GM23248 (cell line): ENCODE measurements at regions not wholly inside any gene's neighbourhood (a gene's known extent, or its start where the extent isn't known, plus 50 kb on each side); places are given as distances from the start of the nearest gene placed in this dataset.

Source experiments
- DNase-seq: peaks from one replicate; pipeline ENCODE4 v3.0.0-alpha.2; 2015
- H2AFZ ChIP-seq: fragments of 200-600 bp; sonication (generic); 2 replicates; pipeline ENCODE4 v1.6.1; 2016; ENCODE audit warnings: antibody characterized with exemption
- H3F3A ChIP-seq: fragments of 200-600 bp; sonication (generic); 2 replicates; pipeline ENCODE4 v1.6.1; 2016; ENCODE audit warnings: mild to moderate bottlenecking, antibody characterized with exemption, mixed run types; ENCODE audit not compliant: insufficient read depth
- H3K27ac ChIP-seq: fragments of 200-600 bp; sonication (generic); 2 replicates; pipeline ENCODE4 v1.5.1; 2016; ENCODE audit warnings: mild to moderate bottlenecking
- H3K27me3 ChIP-seq: fragments of 200-600 bp; sonication (generic); replicated peaks from 2 replicates; pipeline ENCODE4 v1.6.1; 2016; ENCODE audit warnings: mild to moderate bottlenecking; ENCODE audit not compliant: insufficient read depth
- H3K36me3 ChIP-seq: fragments of 200-600 bp; sonication (generic); 2 replicates; pipeline ENCODE4 v1.6.1; 2016; ENCODE audit warnings: low read depth, mild to moderate bottlenecking
- H3K4me1 ChIP-seq: fragments of 200-600 bp; sonication (generic); 2 replicates; pipeline ENCODE4 v1.6.1; 2016; ENCODE audit warnings: mild to moderate bottlenecking; ENCODE audit not compliant: insufficient read depth
- H3K4me2 ChIP-seq: fragments of 200-600 bp; sonication (generic); one replicate; pipeline ENCODE4 v1.6.1; 2016; ENCODE audit warnings: mild to moderate bottlenecking; ENCODE audit not compliant: unreplicated experiment
- H3K4me3 ChIP-seq: fragments of 200-600 bp; sonication (generic); 2 replicates; pipeline ENCODE4 v1.5.1; 2016; ENCODE audit warnings: mild to moderate bottlenecking
- H3K79me2 ChIP-seq: fragments of 200-600 bp; sonication (generic); 2 replicates; pipeline ENCODE4 v1.6.1; 2016; ENCODE audit warnings: mild to moderate bottlenecking; ENCODE audit not compliant: insufficient read depth
- H3K9ac ChIP-seq: fragments of 200-600 bp; sonication (generic); 2 replicates; pipeline ENCODE4 v1.6.1; 2016; ENCODE audit warnings: mild to moderate bottlenecking
- H3K9me2 ChIP-seq: fragments of 200-600 bp; sonication (generic); 2 replicates; pipeline ENCODE4 v1.6.1; 2016; ENCODE audit warnings: mixed run types, mild to moderate bottlenecking, moderate library complexity; ENCODE audit not compliant: insufficient read depth
- H3K9me3 ChIP-seq: fragments of 200-600 bp; sonication (generic); one replicate; pipeline ENCODE4 v1.6.1; 2017; ENCODE audit warnings: low read depth
- H4K20me1 ChIP-seq: fragments of 200-600 bp; sonication (generic); 2 replicates; pipeline ENCODE4 v1.6.0; 2016; ENCODE audit not compliant: insufficient read depth
- EZH2 ChIP-seq: fragments of 200-600 bp; sonication (generic); IDR thresholded peaks from 2 replicates; pipeline ENCODE4 v1.6.1; 2018; ENCODE audit warnings: antibody characterized with exemption, mild to moderate bottlenecking; ENCODE audit not compliant: insufficient read depth, poor library complexity, severe bottlenecking
- EZH2phosphoT487 ChIP-seq: fragments of 200-600 bp; sonication (generic); IDR thresholded peaks from 2 replicates; pipeline ENCODE4 v1.6.1; 2018; ENCODE audit warnings: antibody characterized with exemption, moderate library complexity, mild to moderate bottlenecking, low read depth; ENCODE audit not compliant: insufficient read depth
- WGBS, 2 experiments: methylation state at CpG; one replicate each; pipeline ENCODE4 v1.1.6; 2015 to 2017; ENCODE audit warnings: low lambda C conversion rate in 2 of 2, low coverage in 1 of 2; ENCODE audit errors: missing lambda C conversion rate in 2 of 2; 5-methylcytosine and 5-hydroxymethylcytosine counted together
- in situ Hi-C: fragments of 300-500 bp; cut with MboI; formaldehyde crosslinking; loops from 2 replicates; pipeline ENCODE4 v1.15.0; 2020

GRCh38 chr5:17431272-17432050, 66.6 kb upstream of the TAF11L2 start:
- no peaks in the 10 kb centered on the region for H3K36me3 ChIP-seq
- H3K9ac ChIP-seq, result no peak overlapping the region
- H3K4me1 ChIP-seq, result peaks cover 3% of the 10 kb centered on the region; the same call in 1 of the 2 replicates
- in situ Hi-C loops, result no loop called here
- TF ChIP-seq EZH2phosphoT487, result no peak
- TF ChIP-seq EZH2, result no peak
- H3K79me2 ChIP-seq, result no peaks in the 10 kb centered on the region
- H2AFZ ChIP-seq, result no peak overlapping the region
- H3K27ac ChIP-seq, result no peak overlapping the region
- no peak overlapping the region for H3K4me2 ChIP-seq
- 0 out of 2 replicates have a peak, but pooled peaks cover 5% of the 10 kb centered on the region for H3F3A ChIP-seq
- WGBS, 2 experiments, result 82 to 89% methylated on average over 5 to 8 of the region's 8 CpGs
- H3K9me2 ChIP-seq, result no peaks in the 10 kb centered on the region
- no peak overlapping the region for H3K4me3 ChIP-seq
- DNase-seq, result no peak
- no peaks in the 10 kb centered on the region for H4K20me1 ChIP-seq
- H3K27me3 ChIP-seq, result 0 out of 2 replicates have a peak, but pooled peaks cover 3% of the 10 kb centered on the region
- H3K9me3 ChIP-seq, result no peaks in the 10 kb centered on the region

DNA sequence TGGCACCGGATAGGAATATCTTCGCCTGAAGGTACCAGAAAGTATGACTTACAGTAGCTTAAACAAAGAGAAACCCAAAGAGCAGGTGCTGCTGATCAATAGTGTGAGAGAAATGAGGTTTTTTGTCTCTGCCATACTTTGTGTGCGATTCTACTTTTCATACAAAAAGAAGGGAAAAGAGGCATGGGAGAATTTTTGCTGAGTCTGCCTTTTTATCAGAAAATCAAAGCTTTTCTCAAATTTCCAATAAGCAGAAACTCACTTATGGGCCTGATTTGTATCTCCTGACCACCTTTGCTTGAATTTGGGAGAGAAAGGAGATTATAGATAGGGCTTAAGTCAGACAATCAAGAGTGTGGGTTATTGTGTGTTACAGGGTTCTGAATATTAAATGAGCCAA, 65.5 kb upstream of the TAF11L2 start:
- TF ChIP-seq EZH2phosphoT487 (no peak), EZH2 (no peak)
- in situ Hi-C loops, result no loop called here
- Histone ChIP-seq H3K9me2 (no peaks in the 10 kb centered on the region), H3K4me2 (no peak overlapping the region), H2AFZ (no peak overlapping the region), H3F3A (0 out of 2 replicates have a peak, but pooled peaks cover 10% of the 10 kb centered on the region), H3K36me3 (no peaks in the 10 kb centered on the region), H4K20me1 (no peaks in the 10 kb centered on the region), H3K9me3 (no peaks in the 10 kb centered on the region), H3K79me2 (no peaks in the 10 kb centered on the region), H3K4me1 (peaks cover 11% of the 10 kb centered on the region; the same call in 1 of the 2 replicates), H3K27me3 (no peaks in the 10 kb centered on the region), H3K27ac (no peak overlapping the region), H3K4me3 (no peak overlapping the region), H3K9ac (no peak overlapping the region)
- 91 to 93% methylated on average over 3 of the region's 3 CpGs for WGBS, 2 experiments
- DNase-seq, result no peak

DNA sequence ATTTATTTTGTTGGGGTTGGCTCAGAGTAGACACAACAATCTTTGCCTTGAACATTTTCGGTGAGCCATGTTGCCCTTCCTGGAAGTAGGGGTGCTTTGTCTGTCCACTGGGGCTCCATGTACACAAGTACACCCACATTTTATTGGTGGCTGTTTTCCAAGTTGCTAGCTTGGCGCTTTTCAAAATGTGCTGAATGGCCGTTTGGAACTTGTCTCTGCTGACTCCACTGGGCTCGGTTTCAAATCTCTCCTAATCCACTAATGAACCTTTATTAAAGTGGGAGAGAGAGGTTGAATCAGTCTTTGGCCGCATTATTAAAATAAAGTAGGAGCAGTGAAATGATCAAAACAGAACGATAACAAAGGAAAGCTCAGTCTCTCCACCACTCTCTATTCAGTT, 64.6 kb upstream of the TAF11L2 start:
- Histone ChIP-seq H3K9me3 (no peaks in the 10 kb centered on the region), H3K9me2 (no peaks in the 10 kb centered on the region), H3F3A (0 out of 2 replicates have a peak, but pooled peaks cover 10% of the 10 kb centered on the region), H3K4me2 (no peak overlapping the region), H3K4me3 (no peak overlapping the region), H3K27ac (no peak overlapping the region), H3K27me3 (no peaks in the 10 kb centered on the region), H3K36me3 (no peaks in the 10 kb centered on the region), H3K4me1 (peaks cover 11% of the 10 kb centered on the region; the same call in 1 of the 2 replicates), H3K79me2 (no peaks in the 10 kb centered on the region), H2AFZ (no peak overlapping the region), H3K9ac (no peak overlapping the region), H4K20me1 (no peaks in the 10 kb centered on the region)
- 75 to 76% methylated on average over 6 of the region's 6 CpGs for WGBS, 2 experiments
- DNase-seq, result no peak
- in situ Hi-C loops, result no loop called here
- TF ChIP-seq EZH2phosphoT487 (no peak), EZH2 (no peak)

DNA sequence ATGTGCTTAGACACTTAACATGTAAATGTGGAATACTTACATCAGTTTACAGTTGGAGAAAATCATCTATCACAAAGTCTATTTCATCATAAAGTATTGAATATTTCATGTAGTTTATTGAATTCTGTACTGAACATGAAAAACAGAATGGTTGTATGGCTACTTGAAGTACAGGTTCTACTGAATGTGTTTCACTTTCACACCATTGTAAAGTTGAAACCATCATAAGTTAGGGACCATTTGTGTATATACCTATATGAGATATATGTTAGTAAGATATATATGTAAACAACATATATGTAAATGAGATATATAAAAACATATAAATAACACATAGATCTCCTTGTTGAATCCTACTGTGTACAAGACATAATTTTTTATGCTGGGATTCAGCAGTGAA, 63.0 kb upstream of the TAF11L2 start:
- in situ Hi-C loops, result no loop called here
- no peak for DNase-seq

More for the DNA sequence above, 63.0 kb upstream of the TAF11L2 start:
- H3K9ac ChIP-seq, result no peak overlapping the region
- no peaks in the 10 kb centered on the region for H3K9me2 ChIP-seq
- no peaks in the 10 kb centered on the region for H3K79me2 ChIP-seq
- H3K27ac ChIP-seq, result no peak overlapping the region
- no peaks in the 10 kb centered on the region for H3K27me3 ChIP-seq
- no peaks in the 10 kb centered on the region for H4K20me1 ChIP-seq
- no peak overlapping the region for H3K4me2 ChIP-seq
- no peaks in the 10 kb centered on the region for H3K36me3 ChIP-seq
- no peak overlapping the region for H2AFZ ChIP-seq
- 0 out of 2 replicates have a peak, but pooled peaks cover 10% of the 10 kb centered on the region for H3F3A ChIP-seq
- TF ChIP-seq EZH2 (no peak), EZH2phosphoT487 (no peak)
- peaks cover 11% of the 10 kb centered on the region; the same call in 1 of the 2 replicates for H3K4me1 ChIP-seq
- H3K9me3 ChIP-seq, result no peaks in the 10 kb centered on the region
- no peak overlapping the region for H3K4me3 ChIP-seq
